Activated B cell treated with CpG ODN at 0.5 μM for 24 hours (primary cell): ENCODE measurements at regions not wholly inside any gene's neighbourhood (a gene's known extent, or its start where the extent isn't known, plus 50 kb on each side); places are given as distances from the start of the nearest gene placed in this dataset.
"Not testable (repeated sequence)": the region's sequence is repeated elsewhere in the genome, so short reads cannot be mapped to it uniquely, and the experiment has no call there.

Source experiments
- ATAC-seq: fragments of 200-7000 bp; cut with Tn5 transposase; one replicate; pipeline ENCODE4 v1.10.0; 2021; ENCODE audit warnings: low read depth, mild to moderate bottlenecking, moderate library complexity
- CTCF ChIA-PET: fragments of 350-600 bp; sonication (Branson Sonifier 250); formaldehyde crosslinking; loops from one replicate; lab custom pipeline; 2021; ENCODE audit warnings: antibody characterized with exemption; lab: Charles Lee
- POLR2A ChIA-PET: fragments of 350-600 bp; sonication (Branson Sonifier 250); formaldehyde crosslinking; loops from one replicate; lab custom pipeline; 2021; ENCODE audit warnings: antibody characterized with exemption; lab: Charles Lee
- DNase-seq: peaks from one replicate; pipeline ENCODE4 v3.0.0; 2022
- H3K27ac Mint-ChIP-seq: one replicate; pipeline ENCODE4 v1.8.0; 2020; ENCODE audit warnings: mixed read lengths
- H3K27me3 Mint-ChIP-seq: one replicate; pipeline ENCODE4 v1.8.0; 2021; ENCODE audit warnings: mixed read lengths
- H3K36me3 Mint-ChIP-seq: one replicate; pipeline ENCODE4 v1.8.0; 2021; ENCODE audit warnings: low read depth, mixed read lengths
- H3K4me1 Mint-ChIP-seq: one replicate; pipeline ENCODE4 v1.8.0; 2021; ENCODE audit warnings: mixed read lengths
- H3K4me3 Mint-ChIP-seq: one replicate; pipeline ENCODE4 v1.8.0; 2020; ENCODE audit warnings: mild to moderate bottlenecking, mixed read lengths
- H3K9me3 Mint-ChIP-seq: one replicate; pipeline ENCODE4 v1.8.0; 2020; ENCODE audit warnings: mixed read lengths
- CTCF ChIP-seq: fragments of 200-600 bp; IDR thresholded peaks from one replicate; pipeline ENCODE4 v1.8.0; 2022; ENCODE audit warnings: antibody characterized with exemption, mild to moderate bottlenecking
- intact Hi-C: fragments of 100-400 bp; cut with micrococcal nuclease; formaldehyde crosslinking; loops from one replicate; pipeline ENCODE4 v1.15.1; 2024

GRCh38 chrX:555725-556666 lies 74.6 kb upstream of the SHOX start:
- no peak for TF ChIP-seq CTCF

GRCh38 chrX:557601-558000 lies 73.0 kb upstream of the SHOX start:
- H3K9me3 Mint-ChIP-seq, H3K27me3 Mint-ChIP-seq, H3K27ac Mint-ChIP-seq, H3K36me3 Mint-ChIP-seq, H3K4me3 Mint-ChIP-seq, H3K4me1 Mint-ChIP-seq, ATAC-seq, CTCF ChIA-PET, intact Hi-C loops, DNase-seq, POLR2A ChIA-PET: not testable (repeated sequence)

More at GRCh38 chrX:555725-556666, 74.6 kb upstream of the SHOX start:
- no peak overlapping the region for H3K27ac Mint-ChIP-seq
- no peak for ATAC-seq
- no peak for DNase-seq
- H3K4me3 Mint-ChIP-seq, result no peak overlapping the region
- H3K9me3 Mint-ChIP-seq, result peaks cover 3% of the 10 kb centered on the region
- intact Hi-C loops, result no loop called here
- ChIA-PET POLR2A (no interaction called here), CTCF (no interaction called here)
- H3K27me3 Mint-ChIP-seq, result no peaks in the 10 kb centered on the region
- no peaks in the 10 kb centered on the region for H3K4me1 Mint-ChIP-seq
- H3K36me3 Mint-ChIP-seq, result no peaks in the 10 kb centered on the region

GRCh38 chrX:559282-559681 lies 71.3 kb upstream of the SHOX start:
- ATAC-seq, H3K36me3 Mint-ChIP-seq, H3K4me1 Mint-ChIP-seq, H3K27ac Mint-ChIP-seq, POLR2A ChIA-PET, CTCF ChIA-PET, H3K4me3 Mint-ChIP-seq, intact Hi-C loops, H3K9me3 Mint-ChIP-seq, H3K27me3 Mint-ChIP-seq, DNase-seq: not testable (repeated sequence)

- Mint-ChIP-seq H3K27me3 (no peaks in the 10 kb centered on the region), H3K4me1 (no peaks in the 10 kb centered on the region), H3K36me3 (no peaks in the 10 kb centered on the region), H3K4me3 (no peak overlapping the region), H3K9me3 (peaks cover 19% of the 10 kb centered on the region), H3K27ac (no peak overlapping the region)
- intact Hi-C loops, result no loop called here
- ChIA-PET CTCF (no interaction called here), POLR2A (no interaction called here)
- ATAC-seq (no peak), DNase-seq (no peak)
- TF ChIP-seq CTCF, result no peak
Observed at GRCh38 chrX:567891-568290, 62.7 kb upstream of the SHOX start.

GRCh38 chrX:568311-568710 lies 62.3 kb upstream of the SHOX start:
- CTCF ChIA-PET, result no interaction called here
- TF ChIP-seq CTCF, result no peak
- H3K27ac Mint-ChIP-seq, result no peak overlapping the region
- H3K27me3 Mint-ChIP-seq, result no peaks in the 10 kb centered on the region
- DNase-seq (no peak), ATAC-seq (no peak)
- no peaks in the 10 kb centered on the region for H3K36me3 Mint-ChIP-seq
- H3K4me1 Mint-ChIP-seq, result no peaks in the 10 kb centered on the region
- intact Hi-C loops, result no loop called here
- POLR2A ChIA-PET, result no interaction called here
- peaks cover 19% of the 10 kb centered on the region for H3K9me3 Mint-ChIP-seq
- no peak overlapping the region for H3K4me3 Mint-ChIP-seq

- intact Hi-C loops, result no loop called here
- ChIA-PET POLR2A (no interaction called here), CTCF (no interaction called here)
- no peaks in the 10 kb centered on the region for H3K27me3 Mint-ChIP-seq
- no peak for DNase-seq
- H3K4me1 Mint-ChIP-seq, result no peaks in the 10 kb centered on the region
- no peaks in the 10 kb centered on the region for H3K36me3 Mint-ChIP-seq
- H3K9me3 Mint-ChIP-seq, result no peaks in the 10 kb centered on the region
- no peak for TF ChIP-seq CTCF
- ATAC-seq, result no peak
- no peak overlapping the region for H3K4me3 Mint-ChIP-seq
- no peak overlapping the region for H3K27ac Mint-ChIP-seq
Observed at GRCh38 chrX:572538-573124, 58.0 kb upstream of the SHOX start.
